HL-60 (cell line): ENCODE measurements at regions not wholly inside any gene's neighbourhood (a gene's known extent, or its start where the extent isn't known, plus 50 kb on each side); places are given as distances from the start of the nearest gene placed in this dataset.
A peak's percentile ranks its signal among the peaks of the same experiment; 100 is the strongest.

Source experiments
- DNase-seq, 2 experiments: peaks; one replicate each; pipeline ENCODE4 v3.0.0-alpha.2; 2010 to 2020; ENCODE audit warnings: low read depth in 1 of 2, low spot score in 1 of 2
- H3K27ac ChIP-seq: fragments of 250-450 bp; sonication (Bioruptor Pico); replicated peaks from 2 replicates; pipeline ENCODE4 v1.5.1; 2020; ENCODE audit warnings: mild to moderate bottlenecking, moderate library complexity
- H3K27me3 ChIP-seq: fragments of 250-450 bp; sonication (Bioruptor Pico); 2 replicates; pipeline ENCODE4 v1.5.1; 2021; ENCODE audit warnings: mild to moderate bottlenecking, moderate library complexity; ENCODE audit not compliant: insufficient read depth, poor library complexity, severe bottlenecking
- H3K4me3 ChIP-seq: replicated peaks from 2 replicates; pipeline ENCODE4 v1.5.1; 2011; ENCODE audit warnings: mild to moderate bottlenecking, control low read depth, low read length; ENCODE audit not compliant: insufficient read depth
- CTCF ChIP-seq: IDR thresholded peaks from one replicate; pipeline ENCODE4 v1.5.1; 2011; ENCODE audit warnings: low read length, control low read depth, inconsistent platforms; ENCODE audit not compliant: insufficient read depth
- GABPA ChIP-seq: IDR thresholded peaks from 2 replicates; pipeline ENCODE4 v1.6.1; 2012; ENCODE audit warnings: low read depth
- POLR2AphosphoS5 ChIP-seq: IDR thresholded peaks from 2 replicates; pipeline ENCODE4 v1.6.1; 2012; ENCODE audit warnings: low read depth
- REST ChIP-seq: IDR thresholded peaks from 2 replicates; pipeline ENCODE4 v1.6.1; 2012; ENCODE audit warnings: low read depth; ENCODE audit not compliant: insufficient replicate concordance
- SPI1 ChIP-seq: IDR thresholded peaks from 2 replicates; pipeline ENCODE4 v1.6.1; 2012; ENCODE audit warnings: low read depth, mild to moderate bottlenecking, borderline replicate concordance

GRCh38 chr5:86137297-86137696 lies 480.4 kb upstream of the COX7C start:
- no peak for TF ChIP-seq SPI1
- no peak for DNase-seq
- H3K4me3 ChIP-seq = no peak overlapping the region
- H3K27me3 ChIP-seq = no peaks in the 10 kb centered on the region
- H3K27ac ChIP-seq = no peak overlapping the region

- no peak for DNase-seq
- H3K4me3 ChIP-seq = no peak overlapping the region
- TF ChIP-seq CTCF = no peak
- no peak for TF ChIP-seq REST
- no peak for TF ChIP-seq GABPA
- TF ChIP-seq SPI1 = no peak
- TF ChIP-seq POLR2AphosphoS5 = no peak
- H3K27ac ChIP-seq = no peak overlapping the region
- H3K27me3 ChIP-seq = no peaks in the 10 kb centered on the region
Measured at GRCh38 chr5:86143837-86144236, 473.9 kb upstream of the COX7C start.

- TF ChIP-seq POLR2AphosphoS5 (no peak), GABPA (no peak)
- no peaks in the 10 kb centered on the region for H3K27me3 ChIP-seq
- no peak overlapping the region for H3K27ac ChIP-seq
- H3K4me3 ChIP-seq = no peak overlapping the region
- DNase-seq = no peak
Measured at GRCh38 chr5:86152988-86153560, 464.7 kb upstream of the COX7C start.

- TF ChIP-seq SPI1 (peak; percentile 55; the same call in 1 of the 2 replicates), POLR2AphosphoS5 (no peak)
- Histone ChIP-seq H3K27ac (no peak overlapping the region), H3K27me3 (no peaks in the 10 kb centered on the region), H3K4me3 (no peak overlapping the region)
- no peak for DNase-seq
Measured at GRCh38 chr5:86155796-86156195, 461.9 kb upstream of the COX7C start.

- H3K4me3 ChIP-seq = no peak overlapping the region
- no peaks in the 10 kb centered on the region for H3K27me3 ChIP-seq
- DNase-seq = no peak
- TF ChIP-seq CTCF = no peak
- TF ChIP-seq POLR2AphosphoS5 = no peak
- no peak for TF ChIP-seq GABPA
- TF ChIP-seq REST = no peak
- no peak for TF ChIP-seq SPI1
- no peak overlapping the region for H3K27ac ChIP-seq
Measured at GRCh38 chr5:86170194-86170593, 447.5 kb upstream of the COX7C start.
